M059J (cell line): ENCODE measurements at regions not wholly inside any gene's neighbourhood (a gene's known extent, or its start where the extent isn't known, plus 50 kb on each side); places are given as distances from the start of the nearest gene placed in this dataset.

Experiments used
- DNase-seq: peaks from one replicate; pipeline ENCODE4 v3.0.0-alpha.2; 2012; ENCODE audit warnings: low read depth

DNA sequence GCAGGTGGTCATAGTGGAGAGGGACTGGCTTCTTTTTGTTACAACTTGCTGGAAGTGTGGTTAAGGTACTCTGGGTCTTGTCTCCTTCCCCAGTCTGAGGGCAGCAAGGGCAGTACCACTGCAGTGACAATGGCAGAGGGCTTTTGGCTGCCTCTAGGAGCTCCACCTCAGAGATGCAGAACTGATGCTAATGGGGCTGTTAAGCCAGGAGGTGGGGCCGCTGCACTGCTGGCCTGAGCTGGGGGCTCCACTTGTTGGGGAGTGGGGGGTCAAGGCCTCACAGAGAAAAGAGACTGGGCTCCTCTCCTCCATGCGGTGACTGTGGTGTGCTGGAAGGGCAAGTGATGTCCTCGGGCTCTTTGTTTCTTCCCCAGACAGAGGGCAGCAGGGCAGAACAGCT, 135.7 kb downstream of the DSEL start:
- no peak for DNase-seq

DNA sequence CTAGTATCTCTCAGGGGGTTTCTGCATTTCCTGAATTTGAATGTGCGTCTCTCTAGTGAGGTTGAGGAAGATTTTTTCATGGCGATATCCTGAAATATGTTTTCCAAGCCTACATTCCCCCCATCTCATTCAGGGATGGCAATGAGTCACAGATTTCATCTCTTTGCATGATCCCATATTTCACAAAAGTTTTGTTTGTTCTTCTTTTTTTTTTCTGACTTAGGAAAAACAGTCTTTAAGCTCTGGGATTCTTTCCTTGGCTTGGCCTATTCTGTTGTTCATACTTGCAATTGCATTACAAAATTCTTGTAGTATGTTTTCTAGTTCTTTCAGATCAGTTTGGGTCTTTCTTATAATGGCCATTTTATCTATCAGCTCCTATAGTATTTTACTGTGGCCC, 136.5 kb downstream of the DSEL start:
- DNase-seq, result no peak

DNA sequence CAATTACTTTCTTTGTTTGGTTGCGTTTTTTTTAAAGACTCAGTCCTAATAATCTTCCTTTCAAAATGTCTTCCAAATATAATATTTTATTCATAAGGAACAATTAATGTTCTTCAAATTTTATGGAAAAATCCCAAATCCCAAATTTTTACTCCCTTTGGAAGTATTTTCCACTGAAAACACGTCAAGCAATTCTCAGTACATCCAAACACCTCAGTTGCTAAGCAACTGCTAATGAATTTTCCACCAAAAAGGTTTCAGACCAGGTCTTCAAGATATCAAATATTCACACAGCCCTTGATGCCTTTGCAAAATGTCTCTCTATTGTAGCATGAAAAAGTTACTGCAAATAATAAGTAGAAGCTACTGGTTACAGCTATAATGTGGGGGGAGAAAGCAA, 140.1 kb downstream of the DSEL start:
- no peak for DNase-seq

DNA sequence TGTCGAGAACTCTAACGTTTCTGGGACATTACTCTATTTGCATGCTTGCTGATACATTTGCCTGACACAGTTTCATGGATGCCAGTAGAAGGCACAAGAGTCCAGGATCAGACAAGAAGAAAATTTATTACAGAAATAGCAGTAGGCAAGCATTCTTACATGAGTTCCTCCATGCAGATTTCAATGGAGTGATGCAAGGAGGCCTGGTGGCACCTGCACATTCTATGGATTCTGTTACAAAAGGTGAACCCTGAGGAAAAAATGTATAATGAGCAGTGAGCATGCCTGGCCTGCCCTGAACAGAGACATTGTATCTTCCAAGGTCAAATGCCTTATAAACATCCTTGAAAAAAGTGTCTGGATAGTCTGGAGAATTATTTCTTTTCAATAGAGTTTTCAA, 142.9 kb downstream of the DSEL start:
- DNase-seq, result no peak

DNA sequence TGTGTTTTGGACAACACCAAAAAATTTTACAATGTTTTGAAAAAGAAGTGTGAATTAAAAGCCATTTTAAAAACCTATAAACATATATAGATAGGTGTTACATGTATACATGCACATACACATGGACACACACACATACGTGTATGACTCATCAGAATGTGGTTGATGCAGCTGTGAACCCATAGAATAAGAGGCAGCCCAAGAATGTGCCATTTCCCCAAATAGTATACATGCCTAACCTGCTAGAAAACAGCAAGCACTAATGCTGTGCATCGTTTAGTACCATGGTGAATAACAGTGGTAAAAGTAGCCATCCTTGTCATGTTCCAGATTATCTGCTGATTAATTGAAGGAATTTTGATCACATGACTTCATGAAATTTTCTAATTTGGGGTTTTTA, 149.0 kb downstream of the DSEL start:
- DNase-seq, result no peak

DNA sequence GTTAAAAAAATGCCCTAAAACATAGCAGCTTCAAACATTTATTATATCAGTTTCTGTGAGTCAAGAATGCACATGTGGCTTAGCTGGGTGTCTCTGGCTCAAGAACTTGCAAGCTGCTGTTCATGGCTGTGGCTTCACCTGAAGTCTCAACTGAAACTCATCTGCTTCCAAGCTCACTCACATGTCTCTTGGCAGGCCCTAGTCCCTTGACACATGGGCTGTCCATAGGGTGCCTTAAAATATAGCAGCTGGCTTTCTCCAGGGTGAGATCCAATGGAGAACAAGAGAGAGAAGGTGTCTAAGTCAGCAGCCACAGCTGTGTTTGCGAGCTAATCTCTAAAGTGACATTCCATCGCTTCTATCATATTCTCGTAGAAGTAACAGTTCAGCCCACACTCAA, 152.8 kb downstream of the DSEL start:
- no peak for DNase-seq

DNA sequence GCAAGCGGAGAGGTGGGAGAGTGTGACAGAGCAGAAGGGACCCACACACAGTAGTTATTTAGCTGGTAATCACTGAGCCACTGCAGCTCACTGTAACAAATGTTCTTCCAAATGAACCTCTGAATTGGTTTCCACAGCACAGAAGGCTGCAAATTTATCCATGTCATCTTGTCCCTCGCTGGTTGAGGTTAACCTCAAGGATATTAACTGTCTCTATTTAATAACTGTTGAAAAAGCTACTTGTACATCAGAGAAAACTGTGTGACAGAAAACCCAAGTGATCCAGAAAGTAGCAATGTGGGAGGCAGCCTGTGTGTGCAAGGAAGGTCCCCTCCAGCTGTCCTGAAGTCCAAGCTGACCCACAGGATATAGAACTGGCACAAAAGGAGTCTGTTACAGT, 153.6 kb downstream of the DSEL start:
- peak; percentile 36 for DNase-seq

DNA sequence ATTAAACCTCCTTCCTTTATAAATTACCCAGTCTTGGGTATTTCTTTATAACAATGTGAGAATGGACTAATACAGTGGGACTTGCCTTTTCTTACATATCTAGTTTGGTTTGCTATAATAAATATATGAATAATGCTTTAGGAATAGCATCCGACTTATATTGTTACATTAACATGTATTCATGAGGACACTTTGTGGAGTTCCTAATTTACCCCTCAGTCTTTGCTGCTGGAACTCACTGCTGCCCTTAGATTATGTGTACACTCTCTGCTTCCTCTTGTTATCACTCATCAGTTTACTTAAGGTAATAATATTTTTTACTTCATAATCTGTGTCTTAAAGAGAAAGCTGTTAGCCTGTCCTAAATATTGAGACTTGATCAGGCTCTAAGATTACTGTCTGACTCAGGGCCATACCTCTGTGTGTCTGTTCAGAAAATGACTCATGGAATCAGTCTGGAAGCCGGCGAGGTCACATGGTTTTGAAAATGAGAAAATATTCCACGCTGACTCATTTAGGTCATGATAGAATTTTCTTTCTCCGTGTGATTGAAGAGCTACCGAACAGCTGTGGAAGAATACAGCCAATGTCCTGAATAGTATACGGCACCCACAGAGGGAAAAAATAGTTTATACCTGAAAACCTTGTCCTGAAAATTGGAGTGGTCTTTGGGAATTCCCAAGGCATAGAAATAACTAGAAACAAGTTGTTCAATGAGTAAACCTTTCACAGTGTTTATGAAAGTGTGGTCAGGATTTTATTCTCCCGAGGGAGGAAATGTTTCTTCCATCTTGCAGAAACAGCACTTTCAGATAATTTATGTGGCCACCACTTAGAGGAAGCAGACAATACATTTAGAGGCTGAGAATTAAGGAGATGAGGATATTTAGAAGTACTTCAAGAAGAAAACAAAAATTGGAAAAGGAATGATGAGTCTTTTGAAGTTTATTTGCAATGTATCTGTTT, 156.4 kb downstream of the DSEL start:
- DNase-seq, result peak; percentile 96

DNA sequence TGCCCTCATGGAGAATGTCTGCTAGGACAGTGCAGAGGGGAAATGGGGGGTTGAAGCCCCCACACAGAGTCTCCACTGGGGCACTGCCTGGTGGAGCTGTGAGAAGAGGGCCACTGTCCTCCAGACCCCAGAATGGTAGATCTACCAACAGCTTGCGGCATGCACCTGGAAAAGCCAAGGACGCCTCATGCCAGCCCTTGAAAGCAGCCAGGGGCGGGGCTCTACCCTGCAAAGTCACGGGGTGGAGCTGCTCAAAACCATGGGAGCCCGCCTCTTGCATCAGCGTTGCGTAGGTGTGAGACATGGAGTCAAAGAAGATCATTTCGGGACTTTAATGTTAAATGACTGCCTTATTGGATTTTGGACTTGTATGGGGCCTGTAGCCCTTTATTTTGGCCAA, 157.6 kb downstream of the DSEL start:
- no peak for DNase-seq

DNA sequence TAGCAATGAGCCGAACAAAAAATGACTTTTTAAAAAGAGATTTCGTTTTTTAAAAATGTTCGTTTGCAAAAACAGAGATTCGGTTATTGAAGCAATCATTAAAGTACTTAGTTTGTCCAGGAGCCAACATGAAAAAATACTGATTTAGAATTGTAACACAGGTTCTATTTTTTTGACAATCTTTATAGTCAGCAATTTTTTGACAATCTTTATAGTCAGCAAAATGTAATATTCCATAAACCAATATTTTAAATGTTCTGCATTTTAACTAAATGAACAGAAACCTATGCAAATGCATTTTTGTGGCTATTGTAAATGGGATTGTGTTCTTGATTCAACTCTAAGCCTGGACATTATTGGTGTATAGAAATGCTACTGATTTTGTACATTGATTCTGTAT, 161.8 kb downstream of the DSEL start:
- no peak for DNase-seq

DNA sequence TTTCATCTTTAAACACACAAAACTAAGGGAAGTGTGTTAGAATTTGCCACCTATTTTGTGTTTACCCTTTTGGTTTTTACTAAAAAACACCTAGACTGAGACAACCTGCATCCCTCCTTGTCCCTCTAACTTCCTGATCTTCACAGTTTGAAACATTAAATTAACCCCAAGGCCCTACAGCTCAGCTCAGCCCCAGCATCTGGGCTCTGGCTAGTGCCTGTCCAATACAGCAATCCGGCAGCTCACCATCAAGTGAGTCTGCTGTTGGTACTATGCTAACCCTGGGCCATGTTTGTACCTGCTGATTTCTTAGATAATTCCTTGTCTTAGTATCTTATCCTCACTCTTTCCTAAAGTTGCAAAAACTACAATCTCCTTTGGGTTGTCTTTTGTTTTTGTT, 162.4 kb downstream of the DSEL start:
- DNase-seq, result no peak

DNA sequence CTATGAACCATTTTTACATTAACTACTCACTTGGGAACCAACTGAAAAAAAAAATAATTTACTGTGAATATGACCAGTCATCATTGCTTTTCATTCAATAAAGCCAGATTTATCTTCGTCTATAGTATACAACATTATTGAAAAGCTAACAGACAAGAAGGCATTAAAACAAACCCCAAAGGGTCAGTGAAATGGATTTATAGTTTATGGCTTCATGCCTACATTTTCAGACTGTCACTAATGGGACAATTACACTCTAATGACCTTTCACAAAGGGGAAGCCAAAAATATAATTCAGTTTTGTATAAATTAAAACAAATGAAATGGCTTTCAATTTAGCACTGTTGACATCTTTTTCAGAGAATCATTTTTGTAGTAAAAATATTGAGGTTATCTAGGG, 169.1 kb downstream of the DSEL start:
- DNase-seq, result no peak

DNA sequence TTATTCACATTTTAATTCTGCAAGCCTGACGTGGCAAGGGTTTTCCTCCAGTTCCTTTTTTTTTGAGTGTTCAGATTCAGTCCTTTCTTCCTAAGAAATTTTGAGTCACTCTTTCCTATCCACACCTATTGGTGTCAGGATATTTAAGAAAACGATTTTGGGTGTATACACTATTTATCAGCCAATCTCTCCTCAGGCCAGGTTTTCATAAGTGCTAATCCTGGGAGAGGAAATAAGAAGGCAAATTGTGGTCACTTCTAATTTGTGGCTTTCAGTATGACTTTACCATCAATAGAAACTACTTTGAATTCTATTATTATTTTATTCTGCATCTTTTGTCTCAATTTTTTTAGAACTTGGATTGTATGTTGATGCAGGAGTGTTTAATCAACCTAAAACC, 174.4 kb downstream of the DSEL start:
- peak; percentile 65 for DNase-seq

DNA sequence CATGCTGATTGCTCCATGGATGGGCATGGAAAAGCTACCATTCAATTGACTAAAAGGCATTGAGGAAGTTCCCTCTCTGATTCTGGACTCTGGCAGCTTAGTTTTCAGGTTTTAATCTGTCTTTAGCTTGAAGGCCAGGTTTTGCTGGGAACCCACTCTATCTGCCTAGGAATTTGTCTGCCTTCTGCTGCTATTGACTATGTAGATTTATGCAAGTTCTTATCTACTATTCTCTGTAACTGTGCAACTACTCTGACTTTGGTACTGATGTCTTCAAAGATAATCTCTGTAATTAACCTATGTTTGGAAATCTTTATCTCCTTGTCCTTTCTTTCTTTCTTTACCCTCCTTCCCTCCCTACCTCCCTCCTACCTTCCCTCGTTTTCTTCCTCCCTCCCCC, 178.8 kb downstream of the DSEL start:
- no peak for DNase-seq

DNA sequence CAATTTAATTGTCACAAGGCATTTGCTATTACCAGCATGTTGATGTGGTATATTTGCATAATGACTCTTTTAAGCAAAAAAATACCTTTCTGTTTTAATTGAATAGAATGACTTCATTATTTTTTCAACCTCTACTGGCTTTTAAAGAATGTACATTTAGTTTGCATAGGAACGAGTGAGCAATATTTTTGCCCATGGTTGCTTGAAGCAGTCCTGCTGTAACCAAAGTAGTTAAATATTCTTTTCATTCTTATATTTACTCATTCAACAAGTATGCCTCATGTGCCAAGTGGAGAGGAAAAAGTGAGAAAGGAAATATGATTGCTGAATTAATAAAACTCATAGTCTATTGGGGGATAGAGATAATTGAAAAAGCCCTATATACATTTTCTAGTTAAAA, 184.7 kb downstream of the DSEL start:
- no peak for DNase-seq

DNA sequence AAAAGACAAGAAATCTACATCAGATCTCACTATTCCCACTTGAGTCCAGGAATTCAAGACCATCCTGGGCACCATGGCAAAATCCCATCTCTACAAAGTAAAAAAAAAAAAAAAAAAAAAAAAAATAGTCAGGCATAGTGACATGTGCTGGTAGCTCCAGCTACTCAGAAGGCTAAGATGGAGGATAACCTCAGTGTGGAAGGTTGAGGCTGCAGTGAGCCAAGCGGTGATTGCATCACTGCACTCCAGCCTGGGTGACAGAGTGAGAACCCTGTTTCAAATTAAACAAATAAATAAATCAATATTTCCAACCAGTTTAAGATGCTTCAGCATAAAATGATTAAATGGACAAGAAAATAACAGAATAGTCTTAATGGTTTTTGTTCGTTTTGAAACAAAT, 197.4 kb downstream of the DSEL start:
- DNase-seq, result no peak

DNA sequence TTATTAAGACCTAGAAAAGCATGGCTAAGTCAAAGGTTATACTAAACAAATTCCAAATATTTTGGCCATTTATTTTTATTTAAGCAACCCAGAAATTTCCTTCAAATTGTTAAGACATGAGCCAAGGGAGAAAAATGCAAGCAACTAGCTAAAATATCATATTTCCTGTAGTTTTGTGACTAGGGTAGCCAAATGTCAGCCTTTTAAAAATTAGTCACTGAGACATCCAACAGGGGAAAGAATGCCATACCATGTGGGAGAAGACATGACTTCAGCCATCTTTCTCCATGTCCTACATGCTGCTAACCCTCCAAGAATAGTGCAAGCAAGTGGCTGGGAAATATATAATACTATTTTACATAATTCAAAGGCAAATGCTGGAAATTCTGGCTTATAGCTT, 197.9 kb downstream of the DSEL start:
- DNase-seq, result peak; percentile 38

DNA sequence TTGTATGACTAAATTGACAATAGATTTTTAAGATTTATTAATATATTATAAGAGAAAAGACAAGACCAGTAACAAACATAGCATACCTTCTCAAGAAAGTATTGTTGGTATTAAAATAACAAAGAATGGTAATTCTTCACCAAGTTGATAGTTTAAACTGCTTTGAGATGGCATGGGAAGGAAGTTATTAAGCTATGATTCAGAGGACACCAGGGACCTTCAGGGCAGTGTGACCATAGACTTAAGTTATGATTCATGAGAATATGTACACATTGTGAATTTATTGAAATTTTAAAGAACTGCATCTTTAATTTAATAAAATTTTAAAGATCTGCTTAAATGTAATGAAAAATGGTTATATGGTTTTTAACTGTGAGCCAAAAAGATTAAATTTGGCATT, 205.7 kb downstream of the DSEL start:
- peak; percentile 65 for DNase-seq

DNA sequence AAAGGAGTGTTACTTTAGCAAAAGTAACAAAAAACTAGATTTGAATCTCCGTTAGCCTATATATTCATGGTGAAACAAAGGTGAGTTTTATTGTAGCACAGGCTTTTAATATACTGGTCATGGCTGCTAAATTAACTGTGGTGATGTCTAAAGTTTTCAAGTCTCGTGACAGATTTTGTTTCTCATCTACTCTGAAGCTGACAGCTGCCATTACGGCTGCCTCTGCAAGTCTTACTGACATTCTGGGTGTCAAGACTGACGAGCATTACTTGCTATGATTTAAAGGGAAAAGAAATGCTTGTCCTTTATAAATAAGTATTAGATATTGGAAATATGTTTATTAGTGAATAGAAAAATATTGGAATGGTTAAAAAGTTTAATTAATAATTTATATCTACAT, 207.7 kb downstream of the DSEL start:
- no peak for DNase-seq

DNA sequence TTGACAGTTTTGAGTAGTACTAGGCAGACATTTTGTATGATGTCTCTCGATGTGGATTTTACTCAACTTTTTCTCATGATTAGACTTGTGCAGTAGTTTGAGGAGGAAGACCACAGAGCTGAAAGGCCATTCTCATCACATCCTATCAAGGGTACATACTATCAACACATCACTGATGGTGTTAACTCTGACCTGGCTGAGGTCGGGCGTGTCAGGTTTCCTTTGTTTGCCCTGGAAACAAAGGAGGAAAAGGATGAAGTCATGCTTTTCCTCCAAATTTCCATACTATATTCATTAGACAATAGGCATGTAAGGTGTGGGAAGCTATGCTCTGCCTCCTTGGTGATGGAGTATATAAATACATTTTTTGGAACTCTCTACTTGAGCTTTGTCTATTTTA, 211.1 kb downstream of the DSEL start:
- DNase-seq, result no peak

DNA sequence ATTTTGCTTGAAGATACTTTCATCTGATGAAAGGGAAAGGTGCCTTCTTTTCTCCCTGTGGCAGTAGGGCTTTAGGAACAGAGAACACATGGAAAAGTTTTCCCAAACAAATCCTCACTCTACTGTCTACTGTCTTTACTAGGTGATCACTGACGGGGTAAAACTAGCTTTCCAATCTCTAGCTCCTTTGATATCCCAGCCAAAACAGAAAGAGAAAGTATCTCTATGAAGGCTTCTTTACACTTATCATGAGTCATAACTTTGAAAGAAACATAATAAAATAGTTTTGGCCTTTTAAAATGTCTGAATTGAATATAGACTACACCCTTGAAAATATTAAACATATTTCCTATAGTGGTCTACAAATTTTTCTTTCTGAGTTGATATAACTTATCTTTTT, 214.5 kb downstream of the DSEL start:
- peak; percentile 65 for DNase-seq

DNA sequence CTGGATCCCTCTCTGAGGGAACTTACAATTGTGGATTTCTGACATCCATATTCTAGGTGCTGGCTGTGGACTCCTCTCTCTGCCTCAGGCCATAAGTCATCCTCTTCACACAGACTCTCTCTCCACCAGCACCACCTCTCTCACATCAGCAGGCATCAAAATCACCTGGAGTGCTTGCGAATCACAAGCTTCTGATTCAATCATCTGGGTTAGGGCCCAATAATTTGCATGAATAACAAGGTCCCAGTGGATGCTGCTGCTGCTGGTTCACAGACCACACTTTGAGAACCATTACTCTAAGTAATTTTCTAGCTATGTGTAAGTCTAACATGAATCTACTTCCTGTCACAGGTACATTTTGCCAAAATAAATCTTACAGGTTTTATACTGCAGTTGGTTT, 214.9 kb downstream of the DSEL start:
- peak; percentile 58 for DNase-seq

DNA sequence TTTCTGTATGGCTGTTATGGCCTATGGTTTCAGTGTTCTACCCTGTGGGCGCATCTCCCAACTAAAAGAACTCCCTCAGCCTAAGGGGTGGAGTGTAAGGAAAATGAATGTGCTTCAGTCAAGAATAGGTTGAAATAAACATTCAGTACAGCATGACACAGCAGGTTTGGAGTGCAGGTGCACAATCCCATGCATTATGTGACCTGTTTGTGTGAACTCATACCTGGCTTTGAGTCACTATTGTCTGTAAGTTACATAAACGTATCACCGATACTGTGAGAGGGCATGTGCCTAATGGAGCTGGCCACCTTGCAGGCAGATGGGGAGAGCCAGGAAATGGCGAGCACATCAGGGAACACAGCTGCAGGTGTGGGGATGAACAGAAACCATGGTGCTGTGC, 216.0 kb downstream of the DSEL start:
- peak; percentile 32 for DNase-seq

DNA sequence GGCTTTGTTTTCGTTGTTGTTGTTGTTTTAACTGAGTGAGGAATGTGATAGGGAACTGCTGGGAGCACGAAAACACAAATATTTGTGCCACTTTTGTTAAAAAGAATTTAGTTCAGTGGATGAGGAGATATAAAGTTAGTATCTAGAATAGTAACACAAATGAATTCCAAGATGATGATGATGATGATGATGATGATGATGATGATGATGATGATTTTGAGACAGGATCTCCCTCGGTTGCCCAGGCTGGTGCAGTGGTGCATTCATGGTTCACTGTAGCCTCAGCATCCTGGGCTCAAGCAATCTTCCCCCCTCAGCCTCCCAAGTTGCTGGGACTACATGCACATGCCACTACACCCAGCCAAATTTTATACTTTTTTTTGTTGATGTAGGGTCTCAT, 223.7 kb downstream of the DSEL start:
- DNase-seq, result no peak
